ENCODE measurements at regions not wholly inside any gene's neighbourhood (a gene's known extent, or its start where the extent isn't known, plus 50 kb on each side); places are given as distances from the start of the nearest gene placed in this dataset.

- no peak for TF ChIP-seq CTCF (IDR thresholded peaks at IDR 0.05; ENCODE audit: low read depth, low read length)
- no peak for TF ChIP-seq POLR2A (IDR thresholded peaks at IDR 0.05; ENCODE audit: extremely low read depth, insufficient read length)
- TF ChIP-seq MAX (IDR thresholded peaks at IDR 0.05; ENCODE audit: low read depth, low read length), result no peak
Observed at GRCh38 chr21:14754682-14755081, 208.6 kb upstream of the SAMSN1 start.
